CD1c-positive myeloid dendritic cell (primary cell): ENCODE measurements at regions not wholly inside any gene's neighbourhood (a gene's known extent, or its start where the extent isn't known, plus 50 kb on each side); places are given as distances from the start of the nearest gene placed in this dataset.

Experiments used
- DNase-seq: peaks from one replicate; pipeline ENCODE4 v3.0.0-alpha.2; 2016; ENCODE audit errors: extremely low spot score

DNA sequence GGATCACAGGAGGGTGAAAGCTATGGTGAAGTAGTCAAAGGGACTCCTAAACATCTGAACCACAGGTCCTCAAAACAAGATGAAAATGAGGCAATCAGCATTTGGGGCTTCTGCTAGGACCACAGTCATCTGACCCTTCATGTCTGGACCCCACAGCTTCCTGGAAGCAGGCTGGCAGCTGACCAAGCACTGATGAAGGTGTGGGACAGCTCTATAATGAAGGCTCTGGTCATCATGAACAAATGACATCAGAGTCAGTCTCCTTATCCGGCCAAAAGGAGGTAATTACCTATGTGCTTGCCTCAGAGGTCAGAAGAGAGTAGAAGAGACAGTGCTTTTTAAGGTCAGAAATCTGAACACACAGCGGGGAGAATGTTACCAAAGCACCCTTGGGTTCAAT, 101.2 kb upstream of the GNAO1 start:
- DNase-seq = no peak

DNA sequence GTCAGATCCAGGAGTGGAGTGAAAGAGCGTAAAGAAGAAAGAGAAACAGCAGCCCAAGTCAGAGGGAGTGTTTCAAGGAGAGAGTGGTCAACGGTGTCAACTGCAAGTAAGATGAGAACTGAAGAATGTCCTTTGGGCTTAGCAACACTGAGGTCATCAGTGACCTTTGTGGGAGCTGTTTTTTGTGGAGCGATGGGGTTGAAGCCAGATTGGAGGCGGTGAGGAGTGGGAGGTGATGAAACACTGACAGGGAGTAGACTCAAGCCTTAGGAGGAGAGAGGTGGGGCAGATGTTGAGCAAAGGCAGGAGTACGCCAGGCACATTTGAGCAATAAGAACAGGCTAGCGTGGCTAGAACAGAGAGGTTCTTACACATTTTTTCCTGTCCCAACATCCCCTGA, 103.7 kb upstream of the GNAO1 start:
- DNase-seq = no peak

DNA sequence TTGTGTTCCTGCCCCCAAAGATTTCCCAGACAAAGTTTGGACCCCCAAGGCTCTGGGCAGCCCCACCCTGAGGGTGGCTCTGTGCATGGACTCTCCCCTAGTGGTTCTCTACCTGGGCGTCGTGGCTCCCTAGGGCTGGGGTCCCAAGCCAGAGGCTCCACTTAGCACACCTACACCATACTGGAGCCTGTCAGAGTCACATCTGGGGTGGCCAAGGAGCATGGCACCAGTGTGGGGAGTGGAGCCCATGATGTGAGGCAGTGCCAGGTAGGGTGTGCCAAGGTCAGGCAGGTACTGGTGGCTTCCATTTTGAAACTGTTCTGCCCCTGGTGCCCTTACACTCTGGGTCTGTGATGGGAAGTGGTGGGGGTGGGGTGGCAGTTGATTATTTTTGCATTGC, 109.9 kb upstream of the GNAO1 start:
- no peak for DNase-seq

GRCh38 chr16:56075732-56076388, 115.4 kb upstream of the GNAO1 start:
- no peak for DNase-seq

GRCh38 chr16:56073508-56073907, 117.8 kb upstream of the GNAO1 start:
- no peak for DNase-seq

DNA sequence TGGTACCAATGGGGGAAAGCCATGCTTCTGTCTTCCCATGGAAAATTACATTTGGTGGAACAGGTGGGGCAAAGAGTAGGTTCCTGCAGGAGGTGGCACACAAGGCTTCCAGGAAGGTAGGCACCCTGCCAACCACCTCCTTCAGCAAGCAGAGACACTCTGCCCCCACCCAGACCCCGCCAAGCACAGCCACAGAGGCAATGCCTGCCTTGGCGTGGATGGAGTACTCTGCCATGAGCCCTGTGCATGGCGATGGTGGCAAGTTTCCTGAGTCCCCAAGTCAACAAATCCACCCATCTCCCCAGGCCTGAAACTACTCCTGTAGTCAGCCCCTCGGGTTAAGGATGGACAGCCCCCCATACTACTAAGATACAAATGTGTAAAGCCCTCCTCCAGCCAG, 119.2 kb upstream of the GNAO1 start:
- no peak for DNase-seq

- no peak for DNase-seq
These were observed 122.5 kb upstream of the GNAO1 start for GRCh38 chr16:56068816-56069215.

GRCh38 chr16:56068314-56068713, 123.0 kb upstream of the GNAO1 start:
- DNase-seq = no peak

GRCh38 chr16:56067406-56067805, 123.9 kb upstream of the GNAO1 start:
- no peak for DNase-seq

DNA sequence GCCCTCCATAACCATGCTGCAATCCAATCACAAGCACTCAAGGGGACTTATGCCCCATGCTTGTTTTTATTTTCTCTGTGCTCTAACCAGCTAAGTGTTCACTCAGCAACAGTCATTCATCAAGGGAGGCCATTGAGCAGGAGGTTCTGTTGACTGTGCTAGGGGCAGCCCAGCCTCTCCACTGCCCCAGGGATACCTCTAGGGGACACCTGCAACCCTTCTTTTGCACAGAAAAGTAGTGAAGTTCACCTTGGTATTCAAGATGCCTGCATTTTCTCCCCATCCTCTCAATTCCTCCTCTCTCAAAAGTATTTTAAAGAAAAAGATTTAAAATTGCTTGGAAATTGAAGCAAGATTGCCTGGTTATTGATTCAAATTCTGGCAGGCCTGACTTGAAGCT, 124.7 kb upstream of the GNAO1 start:
- DNase-seq = no peak

DNA sequence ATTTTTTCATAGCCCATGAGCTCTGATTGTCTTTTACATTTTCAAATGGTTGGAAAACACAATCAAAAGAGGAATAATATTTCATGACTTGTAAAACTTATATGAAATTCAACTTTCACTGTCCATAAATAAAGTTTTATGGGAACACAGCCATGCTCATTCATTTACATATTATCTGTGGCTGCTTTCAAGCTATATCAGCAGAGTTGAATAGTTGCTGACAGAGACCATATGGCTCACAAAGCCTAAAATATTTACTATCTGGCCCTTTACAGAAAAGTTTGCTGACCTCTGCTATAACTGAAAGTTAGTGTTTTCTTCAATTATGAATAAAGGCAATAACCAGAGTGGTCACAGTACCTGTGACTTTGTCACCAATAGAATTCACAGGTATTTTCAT, 128.2 kb upstream of the GNAO1 start:
- DNase-seq = no peak

- no peak for DNase-seq
These were observed 134.1 kb upstream of the GNAO1 start for GRCh38 chr16:56057151-56057550.

GRCh38 chr16:56050916-56051315, 140.4 kb upstream of the GNAO1 start:
- DNase-seq = no peak

GRCh38 chr16:56048425-56049105, 142.7 kb upstream of the GNAO1 start:
- DNase-seq = peak; percentile 83

DNA sequence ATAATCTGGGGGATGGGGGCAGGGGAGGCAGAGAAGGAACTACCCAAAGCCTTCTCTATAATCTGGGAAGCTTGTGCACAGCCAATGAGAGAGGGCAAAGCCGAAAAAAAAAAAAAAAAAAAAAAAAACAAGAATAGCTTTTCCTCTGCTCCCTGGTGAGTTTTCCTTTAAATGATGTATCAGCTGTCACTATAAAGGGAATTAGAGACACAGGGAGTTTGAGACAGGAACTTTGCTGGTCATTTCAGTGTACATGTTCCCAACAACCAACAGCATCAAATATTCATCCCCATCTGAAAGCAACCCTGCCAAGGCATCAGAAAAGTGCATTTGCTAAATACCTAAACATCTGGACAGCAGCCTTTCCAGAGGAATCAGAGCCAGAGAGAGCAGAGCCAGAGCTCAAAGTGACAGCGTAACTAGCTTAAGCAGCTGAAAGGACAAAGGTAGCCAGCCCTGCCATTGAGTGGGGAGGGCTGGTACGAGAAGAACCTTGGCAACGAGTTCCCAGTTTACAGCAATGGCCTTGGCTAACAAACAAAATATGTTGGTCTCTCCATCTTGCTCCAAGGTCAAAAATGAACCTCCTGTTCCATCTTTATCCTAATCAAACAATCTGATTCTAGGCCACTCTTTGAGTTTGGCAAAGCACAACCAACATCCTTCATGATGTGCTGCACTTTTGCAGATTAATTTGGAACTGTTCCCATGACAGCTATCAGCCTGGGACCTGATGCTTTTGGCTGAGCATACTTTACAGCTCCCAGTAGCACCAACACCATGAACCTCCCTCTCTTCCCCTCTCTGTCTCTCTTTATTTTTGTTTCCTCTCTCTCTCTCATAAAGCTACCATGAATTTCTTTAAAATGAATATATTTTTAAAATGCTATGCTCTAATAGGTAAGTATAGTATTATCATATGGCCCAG, 143.7 kb upstream of the GNAO1 start:
- no peak for DNase-seq

- no peak for DNase-seq
These were observed 148.9 kb upstream of the GNAO1 start for GRCh38 chr16:56042416-56042815.

DNA sequence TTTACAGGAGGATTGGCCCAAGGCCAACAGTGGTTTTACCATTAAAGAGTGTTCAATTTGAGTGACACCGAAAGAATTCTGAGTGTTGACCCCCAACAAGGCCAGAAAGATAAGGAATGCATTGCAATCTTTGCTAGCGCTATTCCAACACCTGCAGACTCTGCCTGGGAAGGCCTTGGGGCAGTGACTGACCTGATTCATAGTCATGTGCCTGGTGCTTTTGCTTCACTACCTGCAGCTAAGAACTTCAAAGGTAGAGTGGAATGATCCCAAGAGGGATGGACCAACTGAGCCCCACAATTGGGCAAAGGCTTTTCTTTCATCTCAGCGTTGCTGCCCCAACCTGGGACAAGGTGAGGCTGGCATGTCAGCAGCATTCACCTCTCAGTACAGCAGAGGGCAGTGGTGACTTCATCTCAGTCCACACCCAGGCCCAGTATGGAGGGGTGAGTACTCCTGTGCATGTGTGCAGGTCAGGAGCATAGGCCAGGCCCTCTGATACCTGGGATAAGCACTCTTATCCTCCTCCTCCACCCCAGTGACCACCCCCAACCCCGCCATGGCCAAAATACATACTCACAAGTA, 149.6 kb upstream of the GNAO1 start:
- no peak for DNase-seq

GRCh38 chr16:56038564-56039098, 152.7 kb upstream of the GNAO1 start:
- DNase-seq = no peak

- no peak for DNase-seq
These were observed 156.9 kb upstream of the CES5A start for GRCh38 chr16:56032072-56032471.

DNA sequence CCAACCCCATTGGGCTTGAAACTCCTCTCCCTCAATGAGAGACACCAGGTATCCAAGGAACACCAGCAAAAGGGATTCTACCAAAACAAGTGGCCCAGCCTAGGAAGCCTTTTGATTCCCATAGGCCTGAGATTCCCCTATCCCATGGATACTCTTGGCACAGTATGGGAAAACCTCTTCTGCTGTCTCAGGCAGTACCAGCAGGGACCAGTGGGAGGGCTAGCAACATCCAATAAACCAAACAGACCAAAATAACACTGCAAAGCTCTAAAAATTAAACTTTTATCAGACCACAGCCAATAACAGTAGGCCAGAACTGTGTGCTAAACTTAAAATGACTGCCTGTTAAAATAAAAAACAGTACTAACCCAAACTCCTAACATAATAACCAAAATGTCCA, 153.9 kb upstream of the CES5A start:
- no peak for DNase-seq

- DNase-seq = no peak
These were observed 147.6 kb upstream of the CES5A start for GRCh38 chr16:56022818-56023217.

GRCh38 chr16:56019274-56019673, 144.1 kb upstream of the CES5A start:
- DNase-seq = no peak
